Left lobe of liver (tissue), 2 donors: ENCODE measurements at regions not wholly inside any gene's neighbourhood (a gene's known extent, or its start where the extent isn't known, plus 50 kb on each side); places are given as distances from the start of the nearest gene placed in this dataset.
A peak's percentile ranks its signal among the peaks of the same experiment; 100 is the strongest.
"Not testable (repeated sequence)": the region's sequence is repeated elsewhere in the genome, so short reads cannot be mapped to it uniquely, and the experiment has no call there.

Experiments
- ATAC-seq: fragments of 200-7000 bp; cut with Tn5 transposase; one replicate; pipeline ENCODE4 v1.9.1; 2020; ENCODE audit warnings: mild to moderate bottlenecking, moderate library complexity
- DNase-seq: peaks from one replicate; pipeline ENCODE4 v3.0.0-alpha.2; 2020; ENCODE audit warnings: low spot score
- donor health status: DM: no; HTN: no; CAD: no; lungs with moderate emphysema.
- donor health status: DM: no; HTN: yes; CAD: no.

DNA sequence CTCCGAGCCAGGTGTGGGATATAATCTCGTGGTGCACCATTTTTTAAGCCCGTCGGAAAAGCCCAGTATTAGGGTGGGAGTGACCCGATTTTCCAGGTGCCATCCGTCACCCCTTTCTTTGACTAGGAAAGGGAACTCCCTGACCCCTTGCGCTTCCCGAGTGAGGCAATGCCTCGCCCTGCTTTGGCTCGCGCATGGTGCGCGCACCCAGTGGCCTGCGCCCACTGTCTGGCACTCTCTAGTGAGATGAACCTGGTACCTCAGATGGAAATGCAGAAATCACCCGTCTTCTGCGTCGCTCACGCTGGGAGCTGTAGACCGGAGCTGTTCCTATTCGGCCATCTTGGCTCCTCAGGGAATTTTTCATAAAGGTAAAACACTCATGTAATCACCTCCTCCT is 63.9 kb downstream of the RWDD3 start:
- not testable (repeated sequence) for ATAC-seq, DNase-seq

DNA sequence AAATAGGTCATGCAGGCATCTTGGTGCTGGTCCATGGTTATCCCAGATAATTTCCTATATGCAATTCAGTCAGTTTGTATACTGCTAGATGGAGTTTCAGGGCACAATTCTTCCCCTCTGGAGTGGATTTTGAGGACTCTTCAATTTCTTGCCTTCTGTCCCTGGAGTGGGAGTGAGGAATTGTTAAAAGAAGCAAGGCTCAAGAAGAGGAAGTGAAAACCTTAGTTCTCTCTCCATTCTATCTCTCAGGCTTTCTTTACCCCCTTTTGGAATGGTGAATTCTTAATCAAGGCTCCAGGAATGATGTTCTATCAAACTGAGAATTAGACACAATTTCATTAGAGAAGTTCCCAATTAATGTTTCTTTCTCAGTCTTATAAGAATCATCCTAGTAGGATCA is 67.1 kb downstream of the RWDD3 start:
- ATAC-seq = no peak
- DNase-seq = no peak

DNA sequence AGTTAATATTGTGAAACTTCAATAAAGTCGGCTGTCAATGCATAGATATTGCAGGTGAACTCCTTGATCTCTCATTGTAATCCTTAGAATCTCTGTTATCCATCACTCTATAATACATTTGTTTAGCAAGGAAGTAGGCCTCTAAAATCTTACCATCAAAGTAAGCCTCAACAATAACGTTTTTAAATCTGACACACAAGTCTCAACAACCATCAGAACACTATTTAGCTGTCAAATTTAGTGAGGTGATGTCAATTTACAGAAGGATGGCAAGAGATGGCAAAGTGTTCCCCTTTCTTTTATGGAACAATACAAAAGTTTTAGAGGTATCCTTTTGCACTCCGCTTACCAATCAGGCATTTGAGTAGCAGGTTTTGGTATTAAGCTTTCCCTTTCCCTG is 67.6 kb downstream of the RWDD3 start:
- ATAC-seq = no peak
- no peak for DNase-seq

DNA sequence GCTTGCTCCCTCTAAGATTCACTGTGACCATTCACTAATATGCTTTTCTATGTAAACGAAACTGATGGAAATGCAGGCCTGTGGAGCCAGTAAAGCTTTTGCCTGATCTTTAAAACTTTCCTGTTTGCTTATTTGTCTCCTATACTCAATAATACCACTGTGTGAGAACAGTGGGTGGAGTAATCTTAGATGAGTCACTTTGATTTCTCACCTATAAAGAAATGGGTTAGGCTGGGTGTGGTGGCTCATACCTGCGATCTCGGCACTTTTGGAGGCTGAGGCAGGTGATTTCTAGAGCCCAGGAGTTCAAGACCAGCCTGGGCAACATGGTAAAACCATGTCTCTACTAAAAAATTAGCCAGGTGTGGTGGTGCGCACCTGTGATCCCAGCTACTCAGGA is 70.8 kb downstream of the RWDD3 start:
- ATAC-seq (no peak), DNase-seq (no peak)

DNA sequence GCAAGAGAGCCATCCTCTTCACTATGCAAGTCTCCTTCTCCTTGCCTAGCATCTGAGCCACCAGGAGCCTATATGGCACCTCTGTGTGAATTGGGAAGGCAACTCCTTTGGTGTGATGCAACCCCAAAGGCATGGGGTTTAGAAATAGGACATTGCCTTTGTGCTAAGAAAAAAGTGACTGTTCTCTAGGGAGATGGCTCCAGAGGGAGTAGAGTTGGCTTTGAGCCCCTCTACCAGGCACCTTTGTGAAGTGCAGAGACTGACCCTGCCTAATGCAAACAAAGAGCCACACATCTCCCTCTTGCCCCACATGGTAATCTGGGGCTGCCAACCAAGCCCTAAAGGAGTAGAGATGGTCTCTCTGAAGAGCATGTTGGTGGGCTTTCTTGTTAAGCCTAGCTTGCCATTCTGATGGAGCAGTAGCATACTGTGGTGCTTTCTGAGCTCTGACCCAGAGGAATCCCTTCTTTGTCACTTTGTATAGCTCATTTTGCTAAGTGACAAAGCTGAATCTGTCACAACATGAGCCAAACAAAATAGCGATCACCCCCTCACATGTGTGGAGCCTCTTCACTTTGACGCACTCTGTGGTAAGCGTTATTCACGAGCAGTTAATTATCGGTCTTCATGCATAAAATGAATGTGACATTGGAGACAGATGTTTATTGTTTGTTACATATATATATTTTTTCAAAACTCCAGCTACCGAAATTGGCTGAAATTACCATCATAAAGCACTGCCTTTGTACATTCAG is 74.4 kb downstream of the RWDD3 start:
- no peak for DNase-seq
- ATAC-seq = no peak

DNA sequence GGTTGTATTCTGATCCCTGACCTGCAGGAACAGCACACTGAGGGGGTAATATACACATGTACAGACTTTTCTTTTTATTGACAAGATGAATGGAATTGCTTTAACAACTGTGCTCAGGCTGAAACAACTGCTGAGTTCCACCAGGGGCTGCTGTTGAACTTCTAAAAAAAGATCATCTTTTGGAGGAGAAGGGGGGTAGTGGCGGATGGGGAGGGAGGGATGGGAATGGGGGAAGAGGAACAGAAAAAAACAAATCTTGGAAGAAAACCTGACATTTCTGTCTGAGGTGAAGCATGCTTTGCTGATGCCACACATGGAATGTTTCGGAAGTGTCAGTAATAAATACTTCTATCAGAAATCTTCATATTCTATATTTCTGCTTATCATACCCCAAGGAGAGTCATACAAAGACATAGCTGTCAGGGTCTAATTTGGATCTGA is 75.0 kb downstream of the RWDD3 start:
- DNase-seq (no peak), ATAC-seq (peak; percentile 66)

DNA sequence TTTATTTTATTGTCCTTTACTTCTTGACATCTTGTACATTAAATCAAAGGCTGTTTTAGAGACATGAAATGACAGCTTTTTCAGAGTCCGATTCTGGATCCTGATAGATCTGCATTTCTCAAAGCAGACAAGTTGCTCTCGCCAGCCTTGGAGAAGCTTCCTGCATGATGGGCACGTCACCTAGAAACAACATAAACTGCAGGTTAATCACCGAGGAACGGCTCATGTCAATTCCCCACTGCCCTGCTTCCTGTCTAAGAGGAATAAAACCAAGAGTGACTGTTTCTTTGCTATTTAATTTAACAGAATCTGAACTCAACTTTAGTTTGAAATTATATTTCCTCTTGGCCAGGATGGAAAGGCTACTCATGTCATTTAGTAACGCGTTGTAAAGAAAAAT is 77.0 kb downstream of the RWDD3 start:
- ATAC-seq (no peak), DNase-seq (no peak)

DNA sequence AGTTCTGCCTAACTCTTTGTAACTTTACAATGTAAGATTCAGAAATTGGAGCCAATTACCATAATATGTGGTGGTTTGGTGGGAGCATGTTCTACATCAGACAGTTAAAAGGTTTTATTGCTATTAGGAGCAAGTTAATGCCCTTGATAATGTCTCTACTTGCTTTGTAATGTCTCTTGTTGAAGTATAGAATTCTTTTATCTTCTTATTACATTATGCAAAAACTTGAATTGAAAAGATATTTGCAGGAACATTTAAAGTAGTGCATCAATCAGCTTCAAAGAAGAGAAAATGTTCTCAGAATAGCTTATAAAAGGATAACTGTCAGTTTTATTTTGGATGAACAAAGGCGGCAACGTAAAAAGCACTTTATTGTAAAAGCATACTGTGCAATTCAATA is 77.8 kb downstream of the RWDD3 start:
- ATAC-seq = no peak
- DNase-seq = no peak

DNA sequence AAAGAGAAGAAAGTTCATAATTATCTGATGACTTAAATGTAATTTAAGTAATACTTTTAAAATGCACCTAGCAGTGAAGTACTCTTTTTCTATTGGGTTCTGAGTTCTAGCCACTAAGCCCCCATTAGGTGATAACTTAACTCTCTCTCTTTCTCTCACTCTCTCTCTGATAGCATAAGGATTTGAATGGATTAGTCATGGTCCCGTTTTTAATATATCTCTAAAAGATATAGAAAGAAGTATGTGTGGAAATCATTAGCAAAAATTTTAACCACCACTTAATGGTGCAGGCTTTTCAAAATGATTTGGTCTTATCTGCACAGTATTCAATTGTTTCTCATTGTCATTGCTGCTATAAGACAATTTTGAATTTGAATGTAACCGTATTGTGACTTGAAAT is 78.2 kb downstream of the RWDD3 start:
- ATAC-seq (no peak), DNase-seq (no peak)

DNA sequence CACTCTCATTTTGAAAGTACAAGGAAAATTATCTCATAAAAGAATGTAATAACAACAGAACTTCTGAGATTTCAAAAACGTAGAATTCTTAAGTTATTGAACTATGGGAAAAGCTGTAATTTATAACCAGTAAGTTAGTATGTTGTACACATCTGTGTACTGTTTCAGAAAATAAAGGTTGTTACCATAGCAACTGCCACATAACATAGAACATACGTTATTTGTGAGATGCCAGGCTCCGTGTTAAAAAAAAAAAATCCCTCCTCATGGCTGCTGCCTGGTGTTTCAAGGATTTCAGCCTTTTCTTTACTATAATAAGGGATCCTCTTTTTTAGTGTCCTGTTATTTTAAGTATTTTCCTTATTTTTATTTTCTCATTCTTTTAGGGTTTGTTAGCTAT is 79.5 kb downstream of the RWDD3 start:
- DNase-seq = no peak
- no peak for ATAC-seq

DNA sequence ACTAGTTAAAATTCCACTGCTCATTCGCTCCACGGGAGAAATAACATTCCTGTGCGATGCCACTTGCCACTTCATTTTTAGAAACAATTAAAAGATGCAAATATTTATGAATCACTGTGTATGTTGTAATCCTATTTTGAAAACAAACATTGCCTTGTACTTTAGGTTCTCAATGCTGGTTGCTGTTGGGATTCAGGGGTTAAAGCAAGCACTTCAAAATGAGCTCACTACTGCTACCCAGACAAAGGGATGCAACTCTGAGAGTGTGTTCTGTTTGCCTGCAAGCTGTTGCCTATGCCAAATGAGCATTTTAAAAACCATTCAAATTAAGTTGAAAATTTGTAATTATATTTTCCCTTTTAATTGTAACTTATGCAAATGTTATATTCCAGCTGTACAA is 87.5 kb downstream of the RWDD3 start:
- no peak for ATAC-seq
- no peak for DNase-seq

DNA sequence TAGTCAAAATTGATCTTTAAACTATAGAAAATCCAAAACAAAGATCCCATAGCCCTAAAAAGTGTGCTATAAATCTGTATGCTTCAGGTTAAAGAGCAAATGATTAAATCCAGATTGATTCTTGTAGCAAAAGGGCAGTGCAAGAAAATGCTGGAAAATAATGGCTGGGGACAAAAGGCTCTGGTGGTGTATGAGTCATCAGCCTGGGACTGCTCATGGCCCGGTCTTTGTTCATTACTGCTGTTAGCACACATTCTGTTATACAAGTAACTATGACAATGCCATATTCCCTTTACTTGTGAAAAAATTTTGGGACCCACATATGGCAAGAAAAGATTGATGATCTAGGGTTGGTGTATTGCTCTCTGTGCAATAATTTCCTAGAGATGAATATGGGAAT is 89.1 kb downstream of the RWDD3 start:
- ATAC-seq = no peak
- DNase-seq = no peak

DNA sequence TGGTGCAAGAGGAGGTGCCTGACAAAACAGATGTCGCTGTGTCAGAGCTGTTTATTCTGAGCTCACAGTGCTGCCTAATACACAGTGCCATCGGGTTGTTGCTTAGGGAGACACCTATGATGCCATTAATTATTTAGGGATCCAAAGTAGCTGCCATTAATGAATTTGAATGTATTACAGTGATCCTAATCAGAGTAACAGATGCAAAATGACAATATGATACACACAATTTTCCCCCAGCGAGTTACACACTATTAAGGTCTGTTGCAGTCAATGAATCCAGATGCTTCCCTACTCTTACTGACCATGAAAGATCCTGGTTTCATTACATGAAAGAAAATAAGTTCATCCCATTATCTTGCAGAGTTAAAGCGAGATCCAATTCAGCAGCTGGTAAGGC is 91.3 kb downstream of the RWDD3 start:
- DNase-seq (no peak), ATAC-seq (no peak)

DNA sequence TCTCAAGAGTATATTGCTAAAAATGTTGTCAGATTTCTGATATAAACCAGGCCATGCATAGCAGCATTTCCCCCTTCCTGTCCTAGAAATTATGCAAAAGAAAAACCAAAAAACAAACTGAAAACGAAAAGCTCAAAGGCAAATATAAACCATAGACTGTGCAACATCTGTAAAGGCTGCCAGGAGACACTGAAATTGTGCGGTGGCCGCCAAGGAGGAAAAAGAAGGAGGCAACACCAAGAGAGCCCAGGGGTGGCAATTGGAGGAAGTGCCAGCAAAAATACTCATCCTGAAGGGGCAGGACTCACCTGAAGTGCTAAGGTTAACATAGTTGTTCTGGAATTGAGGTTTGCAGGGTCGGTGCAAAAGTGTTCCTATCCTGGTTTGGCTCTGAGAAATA is 92.0 kb downstream of the RWDD3 start:
- no peak for ATAC-seq
- DNase-seq = no peak

DNA sequence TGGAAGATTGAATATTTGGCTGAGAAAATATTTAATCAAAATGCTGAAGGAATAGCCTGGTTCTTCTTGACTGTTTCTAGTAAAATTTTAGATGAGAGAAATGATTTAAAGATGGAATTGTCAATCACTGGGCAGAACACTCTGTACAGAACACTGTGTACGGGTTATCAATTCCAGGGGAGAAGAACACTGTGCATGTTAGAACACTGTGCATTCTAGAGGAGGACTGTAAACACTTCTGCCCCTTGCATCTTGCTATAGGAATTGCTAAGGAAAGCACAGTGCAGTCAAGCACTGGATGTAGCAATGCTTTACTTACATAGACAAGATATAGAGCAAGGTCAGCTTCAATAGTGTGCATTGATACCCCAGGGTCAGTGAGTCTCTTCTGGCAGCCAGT is 98.7 kb downstream of the RWDD3 start:
- no peak for ATAC-seq

DNA sequence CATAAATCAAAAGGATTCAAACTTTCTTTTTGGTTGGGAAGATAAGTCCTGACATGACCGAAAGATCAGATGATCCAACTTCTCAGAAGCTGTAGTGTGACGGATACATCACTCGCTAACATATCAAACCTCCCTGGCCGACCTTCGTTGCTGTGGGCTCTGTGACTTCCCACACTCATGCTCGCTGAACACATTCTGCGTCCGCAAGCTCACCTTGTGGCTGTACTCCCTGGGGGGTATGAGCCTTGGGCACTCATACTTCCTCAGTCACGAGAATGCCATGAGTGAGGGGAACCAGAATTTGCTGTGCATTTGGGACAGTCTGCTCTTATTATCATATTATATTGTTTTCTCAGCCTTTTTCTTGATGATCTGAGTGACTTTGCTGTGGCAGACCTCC is 105.4 kb downstream of the RWDD3 start:
- ATAC-seq (no peak), DNase-seq (no peak)

More for the DNA sequence above, 98.7 kb downstream of the RWDD3 start:
- no peak for DNase-seq

DNA sequence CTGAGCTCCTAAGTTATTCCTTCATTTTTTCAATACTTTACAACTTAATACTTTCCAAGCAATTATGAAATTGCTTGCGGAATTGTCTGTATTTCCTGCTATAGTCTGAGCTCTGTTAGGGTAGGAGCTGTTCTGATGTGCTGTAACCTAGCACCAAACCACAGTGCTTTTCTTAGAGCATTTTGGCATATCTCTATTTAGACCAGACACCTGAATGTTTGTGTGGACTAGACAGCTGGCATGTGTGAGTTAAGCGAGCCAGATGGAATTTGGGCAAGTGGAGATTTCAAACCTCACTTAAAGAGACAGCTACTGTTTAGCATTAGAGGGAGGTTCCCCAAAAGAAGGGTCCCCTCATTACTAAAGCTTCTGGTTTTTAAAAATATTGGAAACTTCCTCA is 106.1 kb downstream of the RWDD3 start:
- ATAC-seq (no peak), DNase-seq (no peak)

DNA sequence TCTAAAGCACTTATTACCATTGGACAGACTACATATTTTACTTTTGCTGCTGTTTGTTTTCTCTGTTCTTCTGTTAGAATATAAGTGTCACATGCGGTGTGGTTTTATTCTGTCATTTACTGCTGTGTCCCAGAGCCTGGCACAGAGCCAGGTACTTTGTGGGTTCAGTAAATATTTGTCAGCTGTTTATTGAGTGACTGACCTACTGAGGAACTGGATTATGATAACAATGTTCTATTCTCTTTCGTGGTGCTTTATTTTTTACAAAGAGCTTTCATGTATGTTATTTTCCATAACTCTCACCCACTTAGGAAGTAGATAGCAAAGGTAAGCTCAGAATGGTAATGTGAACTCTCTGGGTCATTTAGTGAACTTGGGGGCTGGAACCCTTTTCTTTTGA is 118.8 kb downstream of the RWDD3 start:
- ATAC-seq = no peak
- no peak for DNase-seq

DNA sequence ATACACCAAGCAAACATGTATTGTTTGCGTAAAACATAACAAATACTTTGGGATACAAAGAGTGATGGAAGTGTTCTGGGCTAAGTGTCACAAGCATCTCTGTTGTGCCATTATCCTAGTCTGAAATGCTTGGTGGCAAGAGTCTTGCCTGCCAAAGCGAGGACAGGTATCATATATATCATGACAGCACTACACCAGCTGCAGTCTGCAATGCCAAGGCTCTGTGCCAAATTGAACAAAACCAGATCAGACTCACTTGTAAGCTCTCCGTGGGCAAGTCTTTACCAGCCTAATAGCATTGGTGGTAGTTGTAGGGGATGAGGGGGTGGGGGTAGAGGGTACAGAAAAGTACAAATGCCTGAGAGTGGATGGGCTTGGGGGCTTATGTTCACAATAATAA is 119.2 kb downstream of the RWDD3 start:
- ATAC-seq (no peak), DNase-seq (no peak)

DNA sequence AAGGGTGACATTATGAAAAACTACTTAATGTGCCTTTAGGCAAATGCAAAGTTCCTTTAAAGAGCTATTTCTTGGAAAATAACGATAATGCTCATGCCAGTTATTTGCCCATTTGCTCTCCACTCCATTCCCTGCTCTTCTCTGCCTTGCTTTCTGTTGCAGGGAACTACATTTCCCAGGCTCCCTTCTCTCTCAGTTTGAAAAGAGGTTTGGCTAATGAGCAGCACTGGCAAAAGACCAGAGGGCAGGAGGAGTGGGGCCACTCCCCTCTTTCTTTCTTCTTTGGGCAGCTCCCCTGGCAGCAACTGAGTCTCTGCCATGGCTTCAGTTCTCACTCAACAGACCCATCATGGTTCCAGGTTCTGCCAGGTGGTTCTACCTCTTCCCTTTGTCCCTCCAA is 130.5 kb downstream of the RWDD3 start:
- ATAC-seq (no peak), DNase-seq (no peak)

DNA sequence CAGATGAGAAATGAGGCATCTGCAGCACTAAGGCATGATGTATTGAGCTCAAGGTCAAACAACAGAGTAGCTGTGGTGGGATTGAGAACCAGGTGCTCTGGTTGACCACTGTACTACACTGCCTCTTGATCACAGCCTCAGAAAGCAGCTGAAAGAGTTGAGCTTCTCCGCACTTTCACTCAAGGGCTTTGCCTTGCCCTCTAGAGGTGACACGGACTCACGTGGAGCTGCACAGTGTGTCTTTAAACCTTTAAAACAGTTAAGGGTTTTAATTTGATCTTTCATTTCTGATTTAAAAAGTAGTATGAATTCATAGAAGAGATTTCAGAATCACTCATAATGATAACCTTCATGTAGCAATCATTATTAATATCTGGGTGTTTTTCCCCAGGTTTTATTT is 132.5 kb downstream of the RWDD3 start:
- DNase-seq (no peak), ATAC-seq (no peak)

DNA sequence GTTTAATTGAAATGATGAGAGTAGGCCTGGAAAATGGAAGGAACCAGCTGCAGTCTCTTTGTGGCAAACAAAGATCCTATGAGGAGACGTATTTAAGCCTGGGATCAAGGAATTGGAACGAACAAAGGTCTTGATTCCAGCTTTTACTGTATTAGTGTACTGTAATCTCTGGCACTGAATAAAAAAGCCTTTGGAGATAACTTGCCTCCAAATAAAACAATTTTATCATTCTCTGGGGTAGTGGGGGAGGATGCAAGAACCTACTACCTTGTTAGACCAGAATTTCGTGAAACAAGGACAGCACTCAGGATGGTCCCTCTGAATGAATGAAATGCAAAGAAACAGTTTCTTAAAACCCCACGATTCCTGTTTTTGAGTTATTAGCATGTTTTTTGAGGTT is 134.2 kb downstream of the RWDD3 start:
- no peak for ATAC-seq
- DNase-seq = no peak

DNA sequence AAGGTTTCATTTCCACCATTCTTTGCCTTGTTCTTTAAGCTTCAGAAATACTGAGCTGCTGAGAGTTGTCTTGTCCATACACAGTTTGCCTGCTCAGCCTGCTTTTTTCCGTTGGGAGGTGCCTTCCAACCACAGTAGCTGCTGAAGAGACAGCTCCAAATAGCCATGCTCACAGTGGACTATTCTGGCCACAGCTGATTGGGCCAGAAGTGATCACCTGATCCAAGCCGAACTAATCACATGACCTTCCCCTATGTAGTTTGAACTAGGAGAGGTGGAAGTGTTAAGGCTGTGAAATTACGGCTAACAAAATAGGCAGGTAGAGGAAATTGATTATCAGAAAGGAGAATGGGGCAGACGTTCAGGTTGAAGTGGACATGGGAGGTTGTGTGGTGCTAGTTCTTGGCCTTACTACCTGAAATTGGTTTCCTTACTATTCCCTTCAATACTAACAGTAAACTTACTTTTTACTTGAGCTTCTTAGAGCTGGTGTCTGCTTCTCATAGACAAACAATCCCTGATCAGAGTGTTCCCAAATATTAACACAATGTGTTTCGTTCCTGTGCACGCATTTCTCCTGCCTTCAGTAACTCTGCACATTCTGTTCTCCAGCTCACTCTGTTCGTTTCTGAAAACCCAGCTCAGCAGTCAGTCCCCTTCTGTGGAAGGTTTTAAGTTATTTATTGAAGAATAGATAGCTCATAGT is 136.1 kb downstream of the RWDD3 start:
- DNase-seq (no peak), ATAC-seq (no peak)
